GM23338 (cell line): ENCODE measurements at regions not wholly inside any gene's neighbourhood (a gene's known extent, or its start where the extent isn't known, plus 50 kb on each side); places are given as distances from the start of the nearest gene placed in this dataset.
A peak's percentile ranks its signal among the peaks of the same experiment; 100 is the strongest.

Experiments used
- ATAC-seq: fragments of 200-7000 bp; cut with Tn5 transposase; 3 replicates; pipeline ENCODE4 v1.9.1; 2020
- DNase-seq: peaks from one replicate; pipeline ENCODE4 v3.0.0-alpha.2; 2015; ENCODE audit warnings: low spot score
- H2AFZ ChIP-seq: fragments of 200-600 bp; sonication (generic); 2 replicates; pipeline ENCODE4 v1.8.0; 2016; ENCODE audit warnings: antibody characterized with exemption, mild to moderate bottlenecking, moderate library complexity
- H3F3A ChIP-seq: fragments of 200-600 bp; sonication (generic); replicated peaks from 2 replicates; pipeline ENCODE4 v1.8.0; 2017; ENCODE audit warnings: antibody characterized with exemption, mixed run types, low read depth
- H3K27ac ChIP-seq: fragments of 200-600 bp; sonication (generic); 2 replicates; pipeline ENCODE4 v1.6.1; 2016; ENCODE audit warnings: low read depth
- H3K27me3 ChIP-seq: fragments of 200-600 bp; sonication (generic); 2 replicates; pipeline ENCODE4 v1.8.0; 2016; ENCODE audit warnings: mild to moderate bottlenecking, mixed run types, moderate library complexity; ENCODE audit not compliant: insufficient read depth
- H3K36me3 ChIP-seq: fragments of 200-600 bp; sonication (generic); 2 replicates; pipeline ENCODE4 v1.8.0; 2016; ENCODE audit warnings: mild to moderate bottlenecking; ENCODE audit not compliant: insufficient read depth
- H3K4me1 ChIP-seq: fragments of 200-600 bp; sonication (generic); 2 replicates; pipeline ENCODE4 v1.8.0; 2016; ENCODE audit warnings: mild to moderate bottlenecking, moderate library complexity; ENCODE audit not compliant: insufficient read depth
- H3K4me2 ChIP-seq: fragments of 200-600 bp; sonication (generic); 2 replicates; pipeline ENCODE4 v1.7.1; 2017; ENCODE audit warnings: mixed run types
- H3K4me3 ChIP-seq: fragments of 200-600 bp; sonication (generic); 2 replicates; pipeline ENCODE4 v1.6.1; 2016; ENCODE audit warnings: mixed run types
- H3K79me2 ChIP-seq: fragments of 200-600 bp; sonication (generic); replicated peaks from 2 replicates; pipeline ENCODE4 v1.8.0; 2017; ENCODE audit warnings: mild to moderate bottlenecking; ENCODE audit not compliant: insufficient read depth
- H3K9me2 ChIP-seq: fragments of 200-600 bp; sonication (generic); 2 replicates; pipeline ENCODE4 v1.8.0; 2017; ENCODE audit not compliant: insufficient read depth
- H4K20me1 ChIP-seq: fragments of 200-600 bp; sonication (generic); replicated peaks from 2 replicates; pipeline ENCODE4 v1.8.0; 2017; ENCODE audit warnings: mild to moderate bottlenecking; ENCODE audit not compliant: insufficient read depth
- H3K27ac Mint-ChIP-seq: 2 replicates; pipeline ENCODE4 v1.8.0; 2020; ENCODE audit warnings: inconsistent platforms, mild to moderate bottlenecking, moderate library complexity, mixed read lengths
- H3K27me3 Mint-ChIP-seq: 3 replicates; pipeline ENCODE4 v1.8.0; 2022; ENCODE audit warnings: low read depth, mild to moderate bottlenecking, moderate library complexity, mixed read lengths, inconsistent platforms; ENCODE audit not compliant: insufficient read depth, poor library complexity
- H3K36me3 Mint-ChIP-seq: 3 replicates; pipeline ENCODE4 v1.8.0; 2021; ENCODE audit warnings: low read depth, mild to moderate bottlenecking, inconsistent platforms, moderate library complexity, mixed read lengths
- H3K4me1 Mint-ChIP-seq: 3 replicates; pipeline ENCODE4 v1.8.0; 2020; ENCODE audit warnings: mild to moderate bottlenecking, inconsistent platforms, mixed read lengths
- H3K4me3 Mint-ChIP-seq: 3 replicates; pipeline ENCODE4 v1.8.0; 2021; ENCODE audit warnings: moderate library complexity, mild to moderate bottlenecking, inconsistent platforms, mixed read lengths
- H3K9me3 Mint-ChIP-seq: 3 replicates; pipeline ENCODE4 v1.8.0; 2020; ENCODE audit warnings: moderate library complexity, mild to moderate bottlenecking, inconsistent platforms, mixed read lengths
- CTCF ChIP-seq, 2 experiments: fragments of 200-600 bp in 1 of 2; sonication (generic) in 1 of 2; conservative IDR thresholded peaks; 2 replicates each; pipeline versions ENCODE4 v1.5.1 to v1.6.1; 2016 to 2017; ENCODE audit warnings: antibody characterized with exemption in 2 of 2, low read depth in 2 of 2, mild to moderate bottlenecking in 2 of 2, moderate library complexity in 1 of 2
- ZNF462 ChIP-seq: fragments of 250-450 bp; sonication (Bioruptor Pico); IDR thresholded peaks from 2 replicates; pipeline ENCODE4 v1.5.0; 2020; ENCODE audit warnings: mild to moderate bottlenecking, moderate library complexity

GRCh38 chr9:124126648-124127646 lies 115.4 kb downstream of the LHX2 start:
- no peaks in the 10 kb centered on the region for H3K36me3 Mint-ChIP-seq
- H3K9me3 Mint-ChIP-seq = no peaks in the 10 kb centered on the region
- Histone ChIP-seq H3K4me3 (no peak overlapping the region), H3K4me2 (no peak overlapping the region), H3K9me2 (no peaks in the 10 kb centered on the region), H2AFZ (no peak overlapping the region), H3K79me2 (no peaks in the 10 kb centered on the region), H3K4me1 (no peaks in the 10 kb centered on the region), H3K27ac (no peak overlapping the region), H4K20me1 (peaks cover 5% of the 10 kb centered on the region; the same call in 1 of the 2 replicates), H3F3A (no peaks in the 10 kb centered on the region), H3K36me3 (no peaks in the 10 kb centered on the region), H3K27me3 (no peaks in the 10 kb centered on the region)
- H3K27ac Mint-ChIP-seq = no peak overlapping the region
- peaks cover 9% of the 10 kb centered on the region for H3K27me3 Mint-ChIP-seq
- TF ChIP-seq CTCF (conservative IDR thresholded peaks at IDR 0.05; ENCODE audit: low read depth in 2 of 2) (peak; percentile 89 to 98), ZNF462 (CRISPR knock-in tag) (no peak)
- H3K4me3 Mint-ChIP-seq = no peak overlapping the region
- peaks cover 11% of the 10 kb centered on the region for H3K4me1 Mint-ChIP-seq
- ATAC-seq = peak; percentile 65
- peak; percentile 92 for DNase-seq
